Activated T-cell treated with anti-CD3 and anti-CD28 coated beads, Interleukin-2, amount 50 U/mL, for 72 hours (primary cell): ENCODE measurements at regions not wholly inside any gene's neighbourhood (a gene's known extent, or its start where the extent isn't known, plus 50 kb on each side); places are given as distances from the start of the nearest gene placed in this dataset.

Source experiments
- ATAC-seq, 2 donors: fragments of 150-1000 bp; cut with Tn5 transposase; replicated peaks in 1 of 2; 2 replicates each; pipeline ENCODE4 v1.10.0; 2021; ENCODE audit warnings: moderate library complexity in 2 of 2, mild to moderate bottlenecking in 1 of 2
- DNase-seq, 2 donors: peaks; one replicate each; pipeline ENCODE4 v3.0.0; 2021 to 2022; ENCODE audit warnings: mixed read lengths in 1 of 2
- H3K27ac Mint-ChIP-seq: one replicate; pipeline ENCODE4 v1.8.0; 2022; ENCODE audit warnings: mild to moderate bottlenecking, moderate library complexity, mixed read lengths
- H3K27me3 Mint-ChIP-seq: one replicate; pipeline ENCODE4 v1.8.0; 2022; ENCODE audit warnings: low read depth, mixed read lengths
- H3K36me3 Mint-ChIP-seq, 2 donors: one replicate each; pipeline ENCODE4 v1.8.0; 2022; ENCODE audit warnings: mixed read lengths in 2 of 2, mild to moderate bottlenecking in 1 of 2; ENCODE audit not compliant: insufficient read depth in 2 of 2
- H3K4me1 Mint-ChIP-seq: one replicate; pipeline ENCODE4 v1.8.0; 2022; ENCODE audit warnings: low read depth, mixed read lengths
- H3K4me3 Mint-ChIP-seq, 2 donors: one replicate each; pipeline ENCODE4 v1.8.0; 2022; ENCODE audit warnings: mild to moderate bottlenecking in 2 of 2, mixed read lengths in 2 of 2, moderate library complexity in 2 of 2
- H3K9me3 Mint-ChIP-seq, 2 donors: one replicate each; pipeline ENCODE4 v1.8.0; 2022; ENCODE audit warnings: mixed read lengths in 2 of 2

DNA sequence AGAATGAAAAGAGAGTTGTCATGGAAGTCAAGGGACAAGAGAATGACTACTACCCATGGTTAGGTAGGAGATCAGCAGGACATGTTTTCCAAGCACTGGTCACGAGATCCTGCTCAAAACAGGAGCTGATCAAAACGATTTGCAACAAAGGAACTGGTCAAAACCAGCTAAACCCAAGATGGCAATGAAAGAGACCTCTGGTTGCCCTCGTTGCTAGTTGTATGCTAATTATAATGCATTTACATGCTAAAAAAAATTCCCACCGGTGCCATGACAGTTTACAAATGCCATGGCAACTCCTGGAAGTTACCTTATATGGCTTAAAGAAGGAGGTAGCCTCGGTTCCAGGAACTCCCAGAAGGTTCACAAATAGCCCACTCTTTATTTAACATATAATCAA is 95.0 kb upstream of the OTX2 start:
- Mint-ChIP-seq H3K4me3 (no peak overlapping the region), H3K36me3 (no peaks in the 10 kb centered on the region), H3K27ac (no peak overlapping the region), H3K9me3 (peaks cover 0 to 6% of the 10 kb centered on the region in 2 donors), H3K4me1 (no peaks in the 10 kb centered on the region), H3K27me3 (peaks cover 22% of the 10 kb centered on the region)
- ATAC-seq: no peak
- no peak for DNase-seq

- DNase-seq (no peak), ATAC-seq (no peak)
- Mint-ChIP-seq H3K4me3 (no peak overlapping the region), H3K9me3 (peaks cover 0 to 6% of the 10 kb centered on the region in 2 donors), H3K36me3 (no peaks in the 10 kb centered on the region), H3K27me3 (peaks cover 22% of the 10 kb centered on the region), H3K4me1 (no peaks in the 10 kb centered on the region), H3K27ac (no peak overlapping the region)
These were observed 93.2 kb upstream of the OTX2 start for GRCh38 chr14:56903304-56903969.

DNA sequence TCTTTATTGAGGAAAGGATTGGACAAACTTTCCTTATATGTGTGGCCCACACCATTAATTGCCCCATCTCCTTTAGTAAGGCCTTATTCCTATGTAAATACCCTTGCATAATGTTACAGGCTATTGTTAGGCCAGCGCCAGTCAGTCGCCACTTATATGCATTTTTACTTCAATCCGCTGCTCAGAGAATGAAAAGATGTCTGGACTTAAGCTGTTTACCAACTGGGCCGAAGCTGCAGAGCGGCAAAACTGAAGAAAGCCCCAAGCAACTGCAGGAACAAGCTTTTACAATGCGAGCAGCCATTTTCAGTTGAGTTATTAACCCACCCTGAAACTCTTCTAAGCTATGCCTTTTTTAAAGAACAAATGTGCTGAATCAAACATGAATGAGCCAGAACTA is 92.1 kb upstream of the OTX2 start:
- H3K27ac Mint-ChIP-seq: no peak overlapping the region
- no peaks in the 10 kb centered on the region for H3K4me1 Mint-ChIP-seq
- no peak for ATAC-seq
- no peak overlapping the region for H3K4me3 Mint-ChIP-seq
- peaks cover 0 to 6% of the 10 kb centered on the region in 2 donors for H3K9me3 Mint-ChIP-seq
- H3K36me3 Mint-ChIP-seq: no peaks in the 10 kb centered on the region
- no peak for DNase-seq
- H3K27me3 Mint-ChIP-seq: peaks cover 22% of the 10 kb centered on the region

DNA sequence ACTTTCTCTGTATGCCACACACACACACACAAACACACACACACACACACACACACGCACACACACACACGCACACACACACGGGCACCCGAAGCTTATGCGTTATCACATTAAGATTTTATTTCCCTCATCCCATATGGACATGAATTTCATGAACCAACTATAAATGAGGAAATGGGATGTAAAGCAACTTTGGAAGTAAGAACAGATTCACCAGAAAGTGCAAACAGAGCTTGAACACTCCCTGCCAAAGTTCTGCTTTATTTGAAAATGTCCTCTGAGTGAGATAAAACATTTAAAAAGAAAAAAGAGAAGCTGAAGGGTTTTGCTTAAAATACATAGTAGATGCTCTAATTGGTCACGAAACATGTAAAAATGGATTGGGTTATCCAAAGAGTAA is 90.4 kb upstream of the OTX2 start:
- no peak overlapping the region for H3K27ac Mint-ChIP-seq
- H3K4me1 Mint-ChIP-seq: no peaks in the 10 kb centered on the region
- ATAC-seq (no peak), DNase-seq (no peak)
- H3K36me3 Mint-ChIP-seq: no peaks in the 10 kb centered on the region
- peaks cover 0 to 6% of the 10 kb centered on the region in 2 donors for H3K9me3 Mint-ChIP-seq
- H3K4me3 Mint-ChIP-seq: no peak overlapping the region
- peaks cover 27% of the 10 kb centered on the region for H3K27me3 Mint-ChIP-seq

GRCh38 chr14:56899829-56900228 is 89.5 kb upstream of the OTX2 start:
- Mint-ChIP-seq H3K4me3 (no peak overlapping the region), H3K27me3 (peaks cover 30% of the 10 kb centered on the region), H3K9me3 (peaks cover 0 to 2% of the 10 kb centered on the region in 2 donors), H3K36me3 (no peaks in the 10 kb centered on the region), H3K27ac (no peak overlapping the region), H3K4me1 (no peaks in the 10 kb centered on the region)
- DNase-seq (no peak), ATAC-seq (no peak)

- H3K36me3 Mint-ChIP-seq: no peaks in the 10 kb centered on the region
- peaks cover 32% of the 10 kb centered on the region for H3K27me3 Mint-ChIP-seq
- H3K4me1 Mint-ChIP-seq: no peaks in the 10 kb centered on the region
- H3K9me3 Mint-ChIP-seq: peaks cover 0 to 2% of the 10 kb centered on the region in 2 donors
- ATAC-seq: no peak
- no peak for DNase-seq
- no peak overlapping the region for H3K27ac Mint-ChIP-seq
- no peak overlapping the region for H3K4me3 Mint-ChIP-seq
These were observed 86.6 kb upstream of the OTX2 start for GRCh38 chr14:56896922-56897321.

GRCh38 chr14:56896231-56896630 is 86.0 kb upstream of the OTX2 start:
- DNase-seq: no peak
- no peak for ATAC-seq
- peaks cover 30% of the 10 kb centered on the region for H3K27me3 Mint-ChIP-seq
- no peak overlapping the region for H3K27ac Mint-ChIP-seq
- H3K4me3 Mint-ChIP-seq: no peak overlapping the region
- H3K9me3 Mint-ChIP-seq: peaks cover 0 to 2% of the 10 kb centered on the region in 2 donors
- H3K4me1 Mint-ChIP-seq: no peaks in the 10 kb centered on the region
- no peaks in the 10 kb centered on the region for H3K36me3 Mint-ChIP-seq

DNA sequence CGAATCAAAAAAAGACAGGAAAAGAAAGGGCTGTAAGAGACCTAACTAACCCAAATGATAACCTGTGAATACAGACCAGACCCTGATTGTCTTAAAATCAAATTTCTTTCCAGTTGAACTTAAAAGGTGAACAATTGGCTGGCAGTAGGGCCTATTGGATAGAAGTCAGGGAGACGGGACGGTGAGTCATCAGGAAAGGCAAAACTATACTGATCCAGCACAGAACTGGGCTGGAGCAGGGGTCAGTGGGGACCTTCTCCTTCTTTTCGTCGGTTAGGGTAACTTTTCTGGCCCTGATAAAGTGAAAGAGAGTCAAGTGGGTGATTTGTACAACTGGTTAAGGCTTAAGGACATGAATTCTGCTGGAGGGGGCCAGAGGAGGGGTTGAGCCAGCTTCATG is 84.9 kb upstream of the OTX2 start:
- ATAC-seq (no peak), DNase-seq (no peak)
- H3K4me1 Mint-ChIP-seq: no peaks in the 10 kb centered on the region
- no peak overlapping the region for H3K27ac Mint-ChIP-seq
- H3K9me3 Mint-ChIP-seq: peaks cover 0 to 2% of the 10 kb centered on the region in 2 donors
- H3K4me3 Mint-ChIP-seq: no peak overlapping the region
- peaks cover 30% of the 10 kb centered on the region for H3K27me3 Mint-ChIP-seq
- H3K36me3 Mint-ChIP-seq: no peaks in the 10 kb centered on the region

- no peak overlapping the region for H3K27ac Mint-ChIP-seq
- DNase-seq (no peak), ATAC-seq (no peak)
- no peak overlapping the region for H3K4me3 Mint-ChIP-seq
- no peaks in the 10 kb centered on the region for H3K4me1 Mint-ChIP-seq
- peaks cover 30% of the 10 kb centered on the region for H3K27me3 Mint-ChIP-seq
- no peaks in the 10 kb centered on the region for H3K36me3 Mint-ChIP-seq
- peaks cover 0 to 2% of the 10 kb centered on the region in 2 donors for H3K9me3 Mint-ChIP-seq
These were observed 84.3 kb upstream of the OTX2 start for GRCh38 chr14:56894591-56894991.

GRCh38 chr14:56892959-56893358 is 82.7 kb upstream of the OTX2 start:
- peaks cover 42% of the 10 kb centered on the region for H3K27me3 Mint-ChIP-seq
- H3K4me1 Mint-ChIP-seq: no peaks in the 10 kb centered on the region
- ATAC-seq (no peak), DNase-seq (no peak)
- H3K27ac Mint-ChIP-seq: no peak overlapping the region
- no peak overlapping the region for H3K4me3 Mint-ChIP-seq
- peaks cover 0 to 2% of the 10 kb centered on the region in 2 donors for H3K9me3 Mint-ChIP-seq
- no peaks in the 10 kb centered on the region for H3K36me3 Mint-ChIP-seq

GRCh38 chr14:56891226-56891625 is 80.9 kb upstream of the OTX2 start:
- Mint-ChIP-seq H3K4me3 (no peak overlapping the region), H3K36me3 (no peaks in the 10 kb centered on the region), H3K27ac (no peak overlapping the region), H3K4me1 (no peaks in the 10 kb centered on the region), H3K9me3 (peaks cover 0 to 2% of the 10 kb centered on the region in 2 donors), H3K27me3 (peaks cover 50% of the 10 kb centered on the region)
- no peak for DNase-seq
- no peak for ATAC-seq

GRCh38 chr14:56889705-56890104 is 79.4 kb upstream of the OTX2 start:
- Mint-ChIP-seq H3K4me3 (no peak overlapping the region), H3K27ac (no peak overlapping the region), H3K4me1 (no peaks in the 10 kb centered on the region), H3K27me3 (peaks cover 41% of the 10 kb centered on the region), H3K36me3 (no peaks in the 10 kb centered on the region), H3K9me3 (no peaks in the 10 kb centered on the region)
- ATAC-seq (no peak), DNase-seq (no peak)

DNA sequence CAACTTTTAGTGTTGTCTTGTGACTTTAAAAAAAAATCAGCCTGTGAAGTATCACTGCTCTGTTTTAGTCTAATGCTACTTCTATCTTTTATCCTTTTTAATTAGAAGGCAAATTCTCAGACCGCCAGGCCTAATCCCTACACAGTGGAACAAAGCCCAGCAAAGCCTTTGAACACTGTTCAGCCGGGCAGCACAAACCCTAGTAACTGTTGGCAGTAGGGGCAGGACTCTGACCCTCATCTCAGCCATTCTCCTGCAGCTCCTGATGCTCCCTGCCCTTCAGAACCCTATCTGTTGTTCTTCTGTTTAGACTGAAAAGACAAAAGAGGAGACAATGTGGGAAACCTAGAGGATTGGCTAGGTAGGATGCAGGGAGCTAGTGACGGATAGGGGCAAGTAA is 78.0 kb upstream of the OTX2 start:
- Mint-ChIP-seq H3K27me3 (peaks cover 43% of the 10 kb centered on the region), H3K27ac (no peak overlapping the region), H3K36me3 (no peaks in the 10 kb centered on the region), H3K4me1 (no peaks in the 10 kb centered on the region), H3K9me3 (no peaks in the 10 kb centered on the region), H3K4me3 (no peak overlapping the region)
- ATAC-seq: no peak
- no peak for DNase-seq

DNA sequence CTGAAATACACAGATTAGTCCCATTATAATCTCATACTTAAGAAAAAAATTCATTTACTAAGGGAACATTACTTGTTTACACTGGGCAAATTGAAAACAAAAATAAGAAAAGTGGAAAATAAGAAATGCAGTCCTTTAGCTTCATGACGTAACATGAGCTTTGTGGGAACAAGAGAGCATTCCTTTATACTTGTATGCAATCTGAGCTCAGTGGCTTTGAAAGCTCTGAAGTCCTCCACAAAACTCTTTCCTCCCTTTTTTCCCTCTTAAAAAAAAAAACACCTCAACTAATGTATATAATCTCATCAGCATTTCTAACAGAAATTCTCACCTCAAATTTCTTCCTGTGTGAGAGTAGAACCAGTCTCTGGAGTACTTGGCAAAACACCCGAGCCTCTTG is 76.9 kb upstream of the OTX2 start:
- H3K4me1 Mint-ChIP-seq: no peaks in the 10 kb centered on the region
- H3K9me3 Mint-ChIP-seq: no peaks in the 10 kb centered on the region
- no peak overlapping the region for H3K4me3 Mint-ChIP-seq
- no peak for DNase-seq
- no peak for ATAC-seq
- H3K36me3 Mint-ChIP-seq: no peaks in the 10 kb centered on the region
- H3K27me3 Mint-ChIP-seq: peaks cover 42% of the 10 kb centered on the region
- H3K27ac Mint-ChIP-seq: no peak overlapping the region
